Panc1 (cell line): ENCODE measurements at regions not wholly inside any gene's neighbourhood (a gene's known extent, or its start where the extent isn't known, plus 50 kb on each side); places are given as distances from the start of the nearest gene placed in this dataset.

ENCODE experiments used
- ATAC-seq: fragments of 200-7000 bp; cut with Tn5 transposase; 2 replicates; pipeline ENCODE4 v1.9.1; 2020; ENCODE audit warnings: mild to moderate bottlenecking, moderate library complexity
- BruUV-seq: library from RNA; stranded (reverse); fragments of 400-500 nt; replicated peaks from 2 replicates; lab custom pipeline; 2021; lab: Mats Ljungman, UMichigan
- CTCF ChIA-PET: fragments of 300-600 bp; sonication (Branson Sonifier 250); formaldehyde crosslinking; loops from one replicate; lab custom pipeline; 2022; ENCODE audit warnings: antibody characterized with exemption; lab: Charles Lee
- POLR2A ChIA-PET: fragments of 300-600 bp; sonication (Branson Sonifier 250); formaldehyde crosslinking; loops from one replicate; lab custom pipeline; 2022; ENCODE audit warnings: antibody characterized with exemption; lab: Charles Lee
- DNase-seq: peaks from one replicate; pipeline ENCODE4 v3.0.0-alpha.2; 2010; ENCODE audit warnings: low read depth, low spot score
- H3K27ac ChIP-seq: 2 replicates; pipeline ENCODE4 v1.5.1; 2011; ENCODE audit warnings: mild to moderate bottlenecking, low read length, inconsistent platforms
- H3K27me3 ChIP-seq: fragments of 200-500 bp; sonication (Bioruptor generic); 2 replicates; pipeline ENCODE4 v1.6.0; 2014; ENCODE audit warnings: low read length, inconsistent platforms; ENCODE audit not compliant: control insufficient read depth, insufficient read depth
- H3K36me3 ChIP-seq: fragments of 200-500 bp; sonication (Bioruptor generic); 2 replicates; pipeline ENCODE4 v1.5.1; 2014; ENCODE audit warnings: inconsistent platforms, mild to moderate bottlenecking, low read length, moderate library complexity; ENCODE audit not compliant: control insufficient read depth, insufficient read depth
- H3K4me1 ChIP-seq: 2 replicates; pipeline ENCODE4 v1.5.1; 2011; ENCODE audit warnings: inconsistent platforms, mild to moderate bottlenecking, low read length, moderate library complexity; ENCODE audit not compliant: control insufficient read depth, insufficient read depth
- H3K4me3 ChIP-seq, 2 experiments: 2 replicates each; pipeline ENCODE4 v1.5.1; 2011 to 2012; ENCODE audit warnings: low read depth in 2 of 2, low read length in 2 of 2, mild to moderate bottlenecking in 2 of 2, inconsistent platforms in 1 of 2, moderate library complexity in 1 of 2
- H3K9me3 ChIP-seq: fragments of 200-500 bp; sonication (Bioruptor generic); 2 replicates; pipeline ENCODE4 v1.5.1; 2014; ENCODE audit warnings: low read depth, mild to moderate bottlenecking, inconsistent platforms, low read length, moderate library complexity; ENCODE audit not compliant: control insufficient read depth, insufficient read depth
- CTCF ChIP-seq: fragments of 450-650 bp; IDR thresholded peaks from 2 replicates; pipeline ENCODE4 v1.5.1; 2017; ENCODE audit warnings: mild to moderate bottlenecking
- POLR2AphosphoS5 ChIP-seq: IDR thresholded peaks from 2 replicates; pipeline ENCODE4 v1.6.1; 2012; ENCODE audit warnings: mild to moderate bottlenecking, low read depth, low read length, moderate library complexity
- REST ChIP-seq, 2 experiments: IDR thresholded peaks; 2 replicates each; pipeline ENCODE4 v1.6.1; 2011 to 2012; ENCODE audit warnings: low read depth in 2 of 2, control low read depth in 1 of 2, low read length in 1 of 2, mild to moderate bottlenecking in 1 of 2, moderate library complexity in 1 of 2; ENCODE audit not compliant: insufficient read depth in 1 of 2
- SIN3A ChIP-seq: IDR thresholded peaks from 2 replicates; pipeline ENCODE4 v1.6.1; 2012; ENCODE audit warnings: low read depth, mild to moderate bottlenecking, low read length, moderate library complexity, borderline replicate concordance; ENCODE audit not compliant: insufficient read depth
- TCF7L2 ChIP-seq: IDR thresholded peaks from 2 replicates; pipeline ENCODE4 v1.6.1; 2011; ENCODE audit warnings: mild to moderate bottlenecking, low read depth, low read length, inconsistent platforms
- in situ Hi-C: cut with HindIII; loops from 2 replicates; pipeline ENCODE4 v1.10.0; 2016; ENCODE audit warnings: low sequenced_read_pairs, low pct_unique_long_range_greater_than_20kb
- intact Hi-C: fragments of 100-400 bp; cut with micrococcal nuclease; formaldehyde crosslinking; loops from one replicate; pipeline ENCODE4 v1.10.0; 2022; ENCODE audit not compliant: unreplicated experiment

GRCh38 chr7:69166979-69167516 is 431.2 kb upstream of the AUTS2 start:
- no TSS peak for BruUV-seq
- POLR2A ChIA-PET, result no interaction called here
- CTCF ChIA-PET, result no interaction called here
- no peak overlapping the region for H3K4me3 ChIP-seq
- no peaks in the 10 kb centered on the region for H3K4me1 ChIP-seq
- TF ChIP-seq CTCF, result no peak
- TF ChIP-seq TCF7L2, result no peak
- TF ChIP-seq SIN3A, result no peak
- TF ChIP-seq POLR2AphosphoS5, result no peak
- TF ChIP-seq REST (IDR thresholded peaks at IDR 0.05; ENCODE audit: insufficient read depth in 1 of 2, low read depth in 2 of 2, low read length in 1 of 2), result no peak
- intact Hi-C loops, result no loop called here
- in situ Hi-C loops, result no loop called here
- no peaks in the 10 kb centered on the region for H3K27me3 ChIP-seq
- H3K27ac ChIP-seq, result no peak overlapping the region
- DNase-seq (no peak), ATAC-seq (no peak)
- H3K36me3 ChIP-seq, result no peaks in the 10 kb centered on the region
- H3K9me3 ChIP-seq, result no peaks in the 10 kb centered on the region

GRCh38 chr7:69169386-69169785 is 428.9 kb upstream of the AUTS2 start:
- Histone ChIP-seq H3K9me3 (no peaks in the 10 kb centered on the region), H3K27ac (no peak overlapping the region), H3K36me3 (no peaks in the 10 kb centered on the region), H3K4me3 (no peak overlapping the region), H3K4me1 (no peaks in the 10 kb centered on the region), H3K27me3 (no peaks in the 10 kb centered on the region)
- ATAC-seq, result no peak
- ChIA-PET CTCF (no interaction called here), POLR2A (no interaction called here)
- TF ChIP-seq REST (IDR thresholded peaks at IDR 0.05; ENCODE audit: insufficient read depth in 1 of 2, low read depth in 2 of 2, low read length in 1 of 2), result no peak
- TF ChIP-seq SIN3A, result no peak
- TF ChIP-seq TCF7L2, result no peak
- TF ChIP-seq POLR2AphosphoS5, result no peak
- no peak for TF ChIP-seq CTCF
- BruUV-seq, result no TSS peak
- intact Hi-C loops, result no loop called here
- DNase-seq, result no peak
- in situ Hi-C loops, result no loop called here
